ENCODE measurements at regions not wholly inside any gene's neighbourhood (a gene's known extent, or its start where the extent isn't known, plus 50 kb on each side); places are given as distances from the start of the nearest gene placed in this dataset.

GRCh38 chr21:35402061-35402460 lies 353.0 kb upstream of the RUNX1 start:
- ChIA-PET CTCF (interaction anchor here (1.1 to 2.8 kb wide), 3 partner anchors 514 to 657 kb away, joined by 3 to 19 read pairs (median 3); no protein-coding TSS in a partner anchor), POLR2A (no interaction called here)
- Histone ChIP-seq H3K9me2 (no peaks in the 10 kb centered on the region), H3K4me1 (ENCODE audit: control insufficient read depth in 1 of 2, insufficient read depth in 2 of 2, low read depth in 1 of 2, low read length in 1 of 2) (peaks cover 0 to 9% of the 10 kb centered on the region in 2 experiments; a peak in 2 of 4 replicates), H3K27ac (ENCODE audit: low read depth in 2 of 2, low read length in 1 of 2) (no peak overlapping the region), H3K79me2 (ENCODE audit: insufficient read depth) (no peaks in the 10 kb centered on the region), H3F3A (replicated peaks; ENCODE audit: insufficient read depth) (peaks cover 8% of the 10 kb centered on the region), H3K9ac (no peak overlapping the region), H3K27me3 (ENCODE audit: insufficient read depth) (no peaks in the 10 kb centered on the region), H3K4me3 (ENCODE audit: low read depth in 2 of 2, low read length in 1 of 2) (no peak overlapping the region), H4K20me1 (ENCODE audit: insufficient read depth) (no peaks in the 10 kb centered on the region), H3K9me3 (no peaks in the 10 kb centered on the region), H2AFZ (ENCODE audit: low read depth) (no peak overlapping the region), H3K4me2 (no peak overlapping the region), H3K36me3 (replicated peaks in 1 of 2; ENCODE audit: control insufficient read depth in 1 of 2, insufficient read depth in 2 of 2, low read length in 1 of 2) (no peaks in the 10 kb centered on the region)
- WGBS (ENCODE audit: low lambda C conversion rate) = 75% methylated on average over 1 of the region's 1 CpG
- no peak for TF ChIP-seq PBX3 (IDR thresholded peaks at IDR 0.05)
- TF ChIP-seq JUND (IDR thresholded peaks at IDR 0.05) = no peak
- TF ChIP-seq TCF12 (IDR thresholded peaks at IDR 0.05) = no peak
- no peak for TF ChIP-seq USF1 (IDR thresholded peaks at IDR 0.05; ENCODE audit: borderline replicate concordance, low read depth)
- TF ChIP-seq ZBTB33 (IDR thresholded peaks at IDR 0.05; ENCODE audit: borderline replicate concordance, low read depth) = no peak
- TF ChIP-seq TAF1 (IDR thresholded peaks at IDR 0.05; ENCODE audit: borderline replicate concordance, low read depth, low read length) = no peak
- no peak for TF ChIP-seq RAD21 (IDR thresholded peaks at IDR 0.05; ENCODE audit: low read length)
- TF ChIP-seq POLR2AphosphoS5 (IDR thresholded peaks at IDR 0.05; ENCODE audit: low read depth, low read length) = no peak
- no peak for TF ChIP-seq MXI1 (IDR thresholded peaks at IDR 0.05; ENCODE audit: low read depth, low read length)
- no peak for DNase-seq

- Histone ChIP-seq H3K9ac (no peak overlapping the region), H3K9me3 (no peaks in the 10 kb centered on the region), H3K27ac (ENCODE audit: low read depth in 2 of 2, low read length in 1 of 2) (no peak overlapping the region), H3K4me2 (no peak overlapping the region), H4K20me1 (ENCODE audit: insufficient read depth) (no peaks in the 10 kb centered on the region), H3K27me3 (ENCODE audit: insufficient read depth) (no peaks in the 10 kb centered on the region), H3K4me3 (ENCODE audit: low read depth in 2 of 2, low read length in 1 of 2) (no peak overlapping the region), H3K9me2 (no peaks in the 10 kb centered on the region), H3F3A (replicated peaks; ENCODE audit: insufficient read depth) (peaks cover 8% of the 10 kb centered on the region), H3K79me2 (ENCODE audit: insufficient read depth) (no peaks in the 10 kb centered on the region), H2AFZ (ENCODE audit: low read depth) (no peak overlapping the region), H3K4me1 (ENCODE audit: control insufficient read depth in 1 of 2, insufficient read depth in 2 of 2, low read depth in 1 of 2, low read length in 1 of 2) (peaks cover 0 to 9% of the 10 kb centered on the region in 2 experiments; a peak in 2 of 4 replicates), H3K36me3 (replicated peaks in 1 of 2; ENCODE audit: control insufficient read depth in 1 of 2, insufficient read depth in 2 of 2, low read length in 1 of 2) (no peaks in the 10 kb centered on the region)
- TF ChIP-seq JUND (IDR thresholded peaks at IDR 0.05) (0 out of 2 replicates have a peak, but pooled peaks have one; percentile 21), MAX (IDR thresholded peaks at IDR 0.05; ENCODE audit: low read depth) (no peak), USF1 (IDR thresholded peaks at IDR 0.05; ENCODE audit: borderline replicate concordance, low read depth) (no peak), EP300 (IDR thresholded peaks at IDR 0.05; ENCODE audit: borderline replicate concordance in 1 of 2, low read depth in 1 of 2, low read length in 1 of 2) (peak in 1 of 2 experiments; percentile 14; a peak in 1 of 4 replicates)
- WGBS (ENCODE audit: low lambda C conversion rate) = 23% methylated on average over 4 of the region's 4 CpGs
- ChIA-PET POLR2A (no interaction called here), CTCF (interaction anchor here (0.7 to 2.8 kb wide), 9 partner anchors 17 to 708 kb away, joined by 3 to 19 read pairs (median 3); no protein-coding TSS in a partner anchor)
- no peak for DNase-seq
These were observed 352.4 kb upstream of the RUNX1 start for GRCh38 chr21:35401476-35401875.

Data from SK-N-SH (cell line).